ENCODE measurements at regions not wholly inside any gene's neighbourhood (a gene's known extent, or its start where the extent isn't known, plus 50 kb on each side); places are given as distances from the start of the nearest gene placed in this dataset.
A peak's percentile ranks its signal among the peaks of the same experiment; 100 is the strongest.

GRCh38 chr2:224287531-224287930, 114.4 kb downstream of the FAM124B start:
- no peak overlapping the region for H3K4me2 ChIP-seq (ENCODE audit: control insufficient read depth, insufficient read depth)
- H3K4me3 ChIP-seq, result no peak overlapping the region
- H4K20me1 ChIP-seq (ENCODE audit: control insufficient read depth, insufficient read depth), result no peaks in the 10 kb centered on the region
- BruUV-seq (replicated peaks), result no TSS peak
- FAIRE-seq, result no peak
- TF ChIP-seq RELA (IDR thresholded peaks at IDR 0.05; ENCODE audit: borderline replicate concordance, partially characterized antibody), result no peak
- no peak for TF ChIP-seq CREM (IDR thresholded peaks at IDR 0.05; ENCODE audit: low read depth)
- TF ChIP-seq DPF2 (IDR thresholded peaks at IDR 0.05), result no peak
- no peaks in the 10 kb centered on the region; a peak in 1 of 4 replicates for H3K27me3 ChIP-seq (replicated peaks in 1 of 2; ENCODE audit: control insufficient read depth in 2 of 2, insufficient read depth in 2 of 2, low read length in 1 of 2)
- no peaks in the 10 kb centered on the region for H3K36me3 ChIP-seq (ENCODE audit: control insufficient read depth in 2 of 2, insufficient read depth in 2 of 2, low read length in 1 of 2)
- no peak overlapping the region for H3K27ac ChIP-seq (ENCODE audit: control insufficient read depth, insufficient read depth)
- intact Hi-C loops (cut with micrococcal nuclease; ENCODE audit: unreplicated experiment) (no loop called here), in situ Hi-C loops (cut with MboI) (loop anchor here (5.0 kb wide), 1 partner anchor 295 kb away; no protein-coding TSS in a partner anchor)
- SMC1A ChIA-PET (ENCODE audit: uncharacterized antibody, unreplicated experiment), result interaction anchor here (0.6 to 4.7 kb wide), 7 partner anchors 9 to 318 kb away, joined by 3 to 25 read pairs (median 4); no protein-coding TSS in a partner anchor
- WGBS (ENCODE audit: insufficient coverage, insufficient replicate concordance, low lambda C conversion rate, missing lambda C conversion rate), result 3% methylated on average over 2 of the region's 2 CpGs
- RAD21 ChIA-PET (ENCODE audit: unreplicated experiment), result interaction anchor here (1.3 to 3.7 kb wide), 2 partner anchors 294 to 317 kb away, joined by 9 to 22 read pairs; no protein-coding TSS in a partner anchor
- no peaks in the 10 kb centered on the region for H3K79me2 ChIP-seq (ENCODE audit: control insufficient read depth, insufficient read depth, low read length)
- no peaks in the 10 kb centered on the region for H3K9me3 ChIP-seq (replicated peaks; ENCODE audit: control insufficient read depth, insufficient read depth, low read length)
- DNase-seq (ENCODE audit: low read depth, low spot score), result no peak
- H2AFZ ChIP-seq (ENCODE audit: control insufficient read depth, low read depth, low read length), result no peak overlapping the region
- ATAC-seq, result no peak
- H3K4me1 ChIP-seq (ENCODE audit: control insufficient read depth, insufficient read depth, low read length), result no peaks in the 10 kb centered on the region
- CTCF ChIA-PET, result interaction anchor here (0.9 to 9.3 kb wide), 10 partner anchors 9 to 365 kb away, joined by 3 to 187 read pairs (median 4); no protein-coding TSS in a partner anchor
- POLR2A ChIA-PET, result interaction anchor here (0.6 kb wide), 1 partner anchor 239 kb away, joined by 3 read pairs; no protein-coding TSS in a partner anchor
- no peak overlapping the region for H3K9ac ChIP-seq (ENCODE audit: control insufficient read depth, insufficient read depth, low read length)

- CTCF ChIA-PET, result interaction anchor here (0.9 to 9.3 kb wide), 12 partner anchors 10 to 477 kb away, joined by 3 to 187 read pairs (median 4); no protein-coding TSS in a partner anchor
- Histone ChIP-seq H3K4me3 (no peak overlapping the region), H3K4me2 (ENCODE audit: control insufficient read depth, insufficient read depth) (no peak overlapping the region), H3K79me2 (ENCODE audit: control insufficient read depth, insufficient read depth, low read length) (no peaks in the 10 kb centered on the region), H3K4me1 (ENCODE audit: control insufficient read depth, insufficient read depth, low read length) (no peaks in the 10 kb centered on the region), H3K9me3 (replicated peaks; ENCODE audit: control insufficient read depth, insufficient read depth, low read length) (no peaks in the 10 kb centered on the region), H3K9ac (ENCODE audit: control insufficient read depth, insufficient read depth, low read length) (no peak overlapping the region), H3K36me3 (ENCODE audit: control insufficient read depth in 2 of 2, insufficient read depth in 2 of 2, low read length in 1 of 2) (no peaks in the 10 kb centered on the region), H2AFZ (ENCODE audit: control insufficient read depth, low read depth, low read length) (no peak overlapping the region), H4K20me1 (ENCODE audit: control insufficient read depth, insufficient read depth) (no peaks in the 10 kb centered on the region), H3K27me3 (replicated peaks in 1 of 2; ENCODE audit: control insufficient read depth in 2 of 2, insufficient read depth in 2 of 2, low read length in 1 of 2) (no peaks in the 10 kb centered on the region; a peak in 1 of 4 replicates), H3K27ac (ENCODE audit: control insufficient read depth, insufficient read depth) (no peak overlapping the region)
- 0 out of 6 replicates have a peak, but pooled peaks of 2 of the 3 experiments have one; percentile 2 to 8 for TF ChIP-seq CTCF (IDR thresholded peaks at IDR 0.05 in 2 of 3, conservative IDR thresholded peaks at IDR 0.05 in 1 of 3; ENCODE audit: control insufficient read depth in 2 of 3, extremely low read depth in 1 of 3, insufficient read depth in 1 of 3, low read depth in 3 of 3, low read length in 3 of 3)
- no peak for TF ChIP-seq E4F1 (IDR thresholded peaks at IDR 0.05; ENCODE audit: borderline replicate concordance, partially characterized antibody)
- no peak for TF ChIP-seq USF1 (IDR thresholded peaks at IDR 0.05; ENCODE audit: borderline replicate concordance, extremely low read length, insufficient read depth, low read depth, low read length)
- FAIRE-seq (no peak), DNase-seq (ENCODE audit: low read depth, low spot score) (no peak), ATAC-seq (0 out of 3 replicates have a peak, but pooled peaks have one; percentile 34)
- 0% methylated on average over 2 of the region's 2 CpGs for WGBS (ENCODE audit: insufficient coverage, insufficient replicate concordance, low lambda C conversion rate, missing lambda C conversion rate)
- intact Hi-C loops (cut with micrococcal nuclease; ENCODE audit: unreplicated experiment) (no loop called here), in situ Hi-C loops (cut with MboI) (loop anchor here (5.0 kb wide), 1 partner anchor 295 kb away; no protein-coding TSS in a partner anchor)
- POLR2A ChIA-PET, result no interaction called here
- RAD21 ChIA-PET (ENCODE audit: unreplicated experiment), result interaction anchor here (1.3 to 5.4 kb wide), 3 partner anchors 293 to 316 kb away, joined by 9 to 93 read pairs (median 22); no protein-coding TSS in a partner anchor
- no TSS peak for BruUV-seq (replicated peaks)
- SMC1A ChIA-PET (ENCODE audit: uncharacterized antibody, unreplicated experiment), result interaction anchor here (0.5 to 4.7 kb wide), 8 partner anchors 8 to 965 kb away, joined by 3 to 25 read pairs (median 4); no protein-coding TSS in a partner anchor
These were observed 115.0 kb downstream of the FAM124B start for GRCh38 chr2:224286923-224287322.

All from GM12878 (cell line).